RWPE2 (cell line): ENCODE measurements at regions not wholly inside any gene's neighbourhood (a gene's known extent, or its start where the extent isn't known, plus 50 kb on each side); places are given as distances from the start of the nearest gene placed in this dataset.
A peak's percentile ranks its signal among the peaks of the same experiment; 100 is the strongest.

ENCODE experiments used
- ATAC-seq: fragments of 200-7000 bp; cut with Tn5 transposase; 3 replicates; pipeline ENCODE4 v1.9.1; 2021; ENCODE audit warnings: low read depth
- DNase-seq: peaks from one replicate; pipeline ENCODE4 v3.0.0-alpha.2; 2020; ENCODE audit warnings: low spot score
- H3K27ac ChIP-seq: fragments of 450-650 bp; 2 replicates; pipeline ENCODE4 v1.5.1; 2017; ENCODE audit warnings: mild to moderate bottlenecking; ENCODE audit not compliant: poor library complexity, severe bottlenecking
- H3K27me3 ChIP-seq: fragments of 250-450 bp; sonication (Bioruptor Pico); 2 replicates; pipeline ENCODE4 v1.5.1; 2021; ENCODE audit warnings: mild to moderate bottlenecking, moderate library complexity; ENCODE audit not compliant: insufficient read depth, poor library complexity, severe bottlenecking
- H3K36me3 ChIP-seq: fragments of 250-450 bp; sonication (Bioruptor Pico); 2 replicates; pipeline ENCODE4 v1.5.1; 2020; ENCODE audit warnings: low read depth, mild to moderate bottlenecking, moderate library complexity
- H3K4me1 ChIP-seq: fragments of 250-450 bp; sonication (Bioruptor Pico); 2 replicates; pipeline ENCODE4 v1.5.1; 2021; ENCODE audit warnings: mild to moderate bottlenecking, moderate library complexity; ENCODE audit not compliant: insufficient read depth, poor library complexity, severe bottlenecking
- H3K4me3 ChIP-seq: fragments of 250-450 bp; sonication (Bioruptor Pico); 2 replicates; pipeline ENCODE4 v1.5.1; 2021; ENCODE audit warnings: mild to moderate bottlenecking, moderate library complexity; ENCODE audit not compliant: severe bottlenecking
- H3K9me3 ChIP-seq: fragments of 250-450 bp; sonication (Bioruptor Pico); 2 replicates; pipeline ENCODE4 v1.5.1; 2021; ENCODE audit warnings: mild to moderate bottlenecking, moderate library complexity; ENCODE audit not compliant: severe bottlenecking
- CTCF ChIP-seq: fragments of 450-650 bp; IDR thresholded peaks from one replicate; pipeline ENCODE4 v1.5.1; 2017; ENCODE audit warnings: mild to moderate bottlenecking, moderate library complexity; ENCODE audit not compliant: poor library complexity, severe bottlenecking

GRCh38 chr6:93684339-93684738, 265.0 kb upstream of the EPHA7 start:
- Histone ChIP-seq H3K27me3 (no peaks in the 10 kb centered on the region), H3K9me3 (no peaks in the 10 kb centered on the region), H3K36me3 (no peaks in the 10 kb centered on the region), H3K4me1 (no peaks in the 10 kb centered on the region), H3K27ac (no peak overlapping the region), H3K4me3 (no peak overlapping the region)
- no peak for ATAC-seq
- no peak for DNase-seq
- TF ChIP-seq CTCF: no peak

- Histone ChIP-seq H3K4me1 (no peaks in the 10 kb centered on the region), H3K27me3 (no peaks in the 10 kb centered on the region), H3K27ac (no peak overlapping the region), H3K9me3 (no peaks in the 10 kb centered on the region), H3K4me3 (no peak overlapping the region), H3K36me3 (no peaks in the 10 kb centered on the region)
- DNase-seq (no peak), ATAC-seq (no peak)
- no peak for TF ChIP-seq CTCF
These were observed 260.5 kb upstream of the EPHA7 start for GRCh38 chr6:93679836-93680235.

GRCh38 chr6:93678841-93679454, 259.6 kb upstream of the EPHA7 start:
- H3K27me3 ChIP-seq: no peaks in the 10 kb centered on the region
- no peak overlapping the region for H3K4me3 ChIP-seq
- ATAC-seq (no peak), DNase-seq (no peak)
- no peaks in the 10 kb centered on the region for H3K4me1 ChIP-seq
- no peak overlapping the region for H3K27ac ChIP-seq
- no peaks in the 10 kb centered on the region for H3K36me3 ChIP-seq
- no peaks in the 10 kb centered on the region for H3K9me3 ChIP-seq
- TF ChIP-seq CTCF: no peak

- no peaks in the 10 kb centered on the region for H3K4me1 ChIP-seq
- TF ChIP-seq CTCF: no peak
- H3K4me3 ChIP-seq: no peak overlapping the region
- H3K27me3 ChIP-seq: no peaks in the 10 kb centered on the region
- ATAC-seq (peak; percentile 41; the same call in 1 of the 3 replicates), DNase-seq (no peak)
- H3K36me3 ChIP-seq: no peaks in the 10 kb centered on the region
- no peak overlapping the region for H3K27ac ChIP-seq
- H3K9me3 ChIP-seq: no peaks in the 10 kb centered on the region
These were observed 258.1 kb upstream of the EPHA7 start for GRCh38 chr6:93677264-93677965.

GRCh38 chr6:93676581-93676980, 257.2 kb upstream of the EPHA7 start:
- Histone ChIP-seq H3K27ac (no peak overlapping the region), H3K9me3 (no peaks in the 10 kb centered on the region), H3K4me3 (no peak overlapping the region), H3K36me3 (no peaks in the 10 kb centered on the region), H3K27me3 (no peaks in the 10 kb centered on the region), H3K4me1 (no peaks in the 10 kb centered on the region)
- DNase-seq: no peak
- TF ChIP-seq CTCF: no peak
- ATAC-seq: no peak
